Endodermal cell (in vitro differentiated cells): ENCODE measurements at regions not wholly inside any gene's neighbourhood (a gene's known extent, or its start where the extent isn't known, plus 50 kb on each side); places are given as distances from the start of the nearest gene placed in this dataset.

Source experiments
- DNase-seq: peaks from one replicate; pipeline ENCODE4 v3.0.0-alpha.2; 2017
- H3K27ac ChIP-seq: 2 replicates; pipeline ENCODE4 v1.5.1; 2013; ENCODE audit warnings: mild to moderate bottlenecking, low read depth, low read length, moderate library complexity
- H3K27me3 ChIP-seq: 2 replicates; pipeline ENCODE4 v1.6.1; 2013; ENCODE audit warnings: mild to moderate bottlenecking, low read length, moderate library complexity; ENCODE audit not compliant: insufficient read depth, control insufficient read depth, poor library complexity, severe bottlenecking
- H3K36me3 ChIP-seq: 2 replicates; pipeline ENCODE4 v1.7.0; 2013; ENCODE audit warnings: mild to moderate bottlenecking, low read length, moderate library complexity; ENCODE audit not compliant: control insufficient read depth, insufficient read depth
- H3K4me1 ChIP-seq: one replicate; pipeline ENCODE4 v1.7.0; 2013; ENCODE audit warnings: low read length; ENCODE audit not compliant: control insufficient read depth, insufficient read depth
- H3K4me3 ChIP-seq: 2 replicates; pipeline ENCODE4 v1.5.1; 2013; ENCODE audit warnings: mild to moderate bottlenecking, low read length, moderate library complexity
- H3K9ac ChIP-seq: 2 replicates; pipeline ENCODE4 v1.6.1; 2013; ENCODE audit warnings: mild to moderate bottlenecking, low read length, moderate library complexity; ENCODE audit not compliant: poor library complexity, severe bottlenecking; ENCODE audit errors: extremely low read depth
- H3K9me3 ChIP-seq: 2 replicates; pipeline ENCODE4 v1.6.1; 2013; ENCODE audit warnings: mild to moderate bottlenecking, low read length, moderate library complexity; ENCODE audit not compliant: control insufficient read depth
- H3K27ac Mint-ChIP-seq: 2 replicates; pipeline ENCODE4 v1.8.0; 2020; ENCODE audit warnings: mixed read lengths
- H3K27me3 Mint-ChIP-seq: 2 replicates; pipeline ENCODE4 v1.8.0; 2021; ENCODE audit warnings: mild to moderate bottlenecking, mixed read lengths; ENCODE audit not compliant: insufficient read depth
- H3K36me3 Mint-ChIP-seq: 2 replicates; pipeline ENCODE4 v1.8.0; 2020; ENCODE audit warnings: low read depth, mixed read lengths
- H3K4me1 Mint-ChIP-seq: 2 replicates; pipeline ENCODE4 v1.8.0; 2020; ENCODE audit warnings: mixed read lengths
- H3K4me3 Mint-ChIP-seq: 2 replicates; pipeline ENCODE4 v1.8.0; 2020; ENCODE audit warnings: mild to moderate bottlenecking, moderate library complexity, mixed read lengths
- H3K9me3 Mint-ChIP-seq: 2 replicates; pipeline ENCODE4 v1.8.0; 2020; ENCODE audit warnings: mild to moderate bottlenecking, mixed read lengths
- CTCF ChIP-seq: fragments of 200-600 bp; sonication (generic); conservative IDR thresholded peaks from 2 replicates; pipeline ENCODE4 v1.5.0; 2021; ENCODE audit warnings: antibody characterized with exemption, mild to moderate bottlenecking
- WGBS, 2 experiments: methylation state at CpG; one replicate each; pipeline versions ENCODE4 v1.1.5 to v1.1.7; 2013; ENCODE audit warnings: missing lambda C conversion rate in 2 of 2, mixed read lengths in 1 of 2; ENCODE audit not compliant: insufficient coverage in 1 of 2, insufficient read length in 1 of 2; 5-methylcytosine and 5-hydroxymethylcytosine counted together

GRCh38 chr15:98425173-98425572, 223.2 kb upstream of the IGF1R start:
- H3K27me3 Mint-ChIP-seq, result peaks cover 97% of the 10 kb centered on the region
- Histone ChIP-seq H3K27me3 (peaks cover 97% of the 10 kb centered on the region), H3K27ac (no peak overlapping the region), H3K9me3 (peaks cover 7% of the 10 kb centered on the region), H3K9ac (no peak overlapping the region), H3K36me3 (no peaks in the 10 kb centered on the region), H3K4me1 (no peaks in the 10 kb centered on the region), H3K4me3 (no peak overlapping the region)
- H3K27ac Mint-ChIP-seq, result no peak overlapping the region
- no peak overlapping the region for H3K4me3 Mint-ChIP-seq
- no peaks in the 10 kb centered on the region for H3K36me3 Mint-ChIP-seq
- no peak for TF ChIP-seq CTCF
- peaks cover 10% of the 10 kb centered on the region for H3K9me3 Mint-ChIP-seq
- no peaks in the 10 kb centered on the region for H3K4me1 Mint-ChIP-seq
- DNase-seq, result no peak
- WGBS, 2 experiments, result 89 to 91% methylated on average over 9 to 11 of the region's 11 CpGs

GRCh38 chr15:98427321-98427720, 221.0 kb upstream of the IGF1R start:
- no peaks in the 10 kb centered on the region for H3K4me1 Mint-ChIP-seq
- H3K27ac Mint-ChIP-seq, result no peak overlapping the region
- Histone ChIP-seq H3K4me1 (no peaks in the 10 kb centered on the region), H3K27me3 (peaks cover 81% of the 10 kb centered on the region), H3K27ac (no peak overlapping the region), H3K36me3 (no peaks in the 10 kb centered on the region), H3K9ac (no peak overlapping the region), H3K4me3 (no peak overlapping the region), H3K9me3 (peaks cover 7% of the 10 kb centered on the region)
- 80 to 100% methylated on average over 3 to 8 of the region's 8 CpGs for WGBS, 2 experiments
- H3K27me3 Mint-ChIP-seq, result peaks cover 94% of the 10 kb centered on the region
- no peaks in the 10 kb centered on the region for H3K36me3 Mint-ChIP-seq
- no peak overlapping the region for H3K4me3 Mint-ChIP-seq
- peaks cover 14% of the 10 kb centered on the region for H3K9me3 Mint-ChIP-seq
- TF ChIP-seq CTCF, result no peak
- no peak for DNase-seq

- peaks cover 70% of the 10 kb centered on the region for H3K27me3 ChIP-seq
- Mint-ChIP-seq H3K9me3 (peaks cover 21% of the 10 kb centered on the region), H3K27me3 (peaks cover 91% of the 10 kb centered on the region), H3K27ac (no peak overlapping the region), H3K36me3 (no peaks in the 10 kb centered on the region), H3K4me1 (no peaks in the 10 kb centered on the region), H3K4me3 (peak overlapping the region; percentile 44)
- peak; percentile 88 for TF ChIP-seq CTCF
- 9 to 12% methylated on average over 42 to 49 of the region's 49 CpGs for whole genome bisulfite sequencing, 2 experiments
- H3K9me3 ChIP-seq, result peaks cover 7% of the 10 kb centered on the region
- peak; percentile 94 for DNase-seq
- no peaks in the 10 kb centered on the region for H3K4me1 ChIP-seq
- peak overlapping the region; percentile 72 for H3K4me3 ChIP-seq
- H3K9ac ChIP-seq, result no peak overlapping the region
- no peaks in the 10 kb centered on the region for H3K36me3 ChIP-seq
- H3K27ac ChIP-seq, result no peak overlapping the region
Observed at GRCh38 chr15:98428253-98428989, 219.9 kb upstream of the IGF1R start.
